HG03039 (cell line): ENCODE measurements at regions not wholly inside any gene's neighbourhood (a gene's known extent, or its start where the extent isn't known, plus 50 kb on each side); places are given as distances from the start of the nearest gene placed in this dataset.

Experiments
- ATAC-seq: cut with Tn5 transposase; IDR thresholded peaks from one replicate; pipeline ENCODE4 v1.9.1; 2021; ENCODE audit warnings: mild to moderate bottlenecking, moderate library complexity; ENCODE audit not compliant: unreplicated experiment

GRCh38 chr21:16605597-16605996, 875.8 kb downstream of the USP25 start:
- no peak for ATAC-seq

GRCh38 chr21:16606271-16606670, 876.5 kb downstream of the USP25 start:
- ATAC-seq = no peak

- ATAC-seq = no peak
These were observed 878.5 kb downstream of the USP25 start for GRCh38 chr21:16608209-16608830.

GRCh38 chr21:16619281-16619680, 889.5 kb downstream of the USP25 start:
- ATAC-seq = no peak

GRCh38 chr21:16620786-16621320, 891.1 kb downstream of the USP25 start:
- no peak for ATAC-seq

GRCh38 chr21:16624479-16625118, 888.2 kb upstream of the CXADR start:
- no peak for ATAC-seq

GRCh38 chr21:16625491-16625890, 887.4 kb upstream of the CXADR start:
- no peak for ATAC-seq

GRCh38 chr21:16633831-16634459, 878.9 kb upstream of the CXADR start:
- no peak for ATAC-seq

GRCh38 chr21:16634515-16634914, 878.3 kb upstream of the CXADR start:
- no peak for ATAC-seq

- ATAC-seq = no peak
These were observed 872.4 kb upstream of the CXADR start for GRCh38 chr21:16640297-16641027.

- no peak for ATAC-seq
These were observed 870.5 kb upstream of the CXADR start for GRCh38 chr21:16642353-16642752.

GRCh38 chr21:16644685-16645084, 868.2 kb upstream of the CXADR start:
- no peak for ATAC-seq

- ATAC-seq = no peak
These were observed 862.0 kb upstream of the CXADR start for GRCh38 chr21:16650714-16651366.

- ATAC-seq = no peak
These were observed 860.9 kb upstream of the CXADR start for GRCh38 chr21:16651956-16652355.

- no peak for ATAC-seq
These were observed 849.4 kb upstream of the CXADR start for GRCh38 chr21:16663436-16663835.

GRCh38 chr21:16667395-16667794, 845.4 kb upstream of the CXADR start:
- no peak for ATAC-seq

GRCh38 chr21:16674949-16675348, 837.9 kb upstream of the CXADR start:
- no peak for ATAC-seq

- ATAC-seq = no peak
These were observed 836.5 kb upstream of the CXADR start for GRCh38 chr21:16676391-16676790.

GRCh38 chr21:16678429-16679160, 834.2 kb upstream of the CXADR start:
- ATAC-seq = no peak

- no peak for ATAC-seq
These were observed 817.8 kb upstream of the CXADR start for GRCh38 chr21:16695074-16695473.
